Liver (tissue), 8 donors: ENCODE measurements at regions not wholly inside any gene's neighbourhood (a gene's known extent, or its start where the extent isn't known, plus 50 kb on each side); places are given as distances from the start of the nearest gene placed in this dataset.

ENCODE experiments used
- DNase-seq: peaks from one replicate; pipeline ENCODE4 v3.0.0-alpha.2; 2017; ENCODE audit warnings: low spot score
- H3K27ac ChIP-seq, 2 donors: one replicate each; pipeline ENCODE4 v1.7.0; 2013; ENCODE audit warnings: inconsistent platforms in 2 of 2, low read length in 2 of 2, control low read depth in 1 of 2, low read depth in 1 of 2, mild to moderate bottlenecking in 1 of 2
- H3K27me3 ChIP-seq, 4 donors: one replicate each; pipeline versions ENCODE4 v1.6.1 to v1.7.0; 2013; ENCODE audit warnings: low read length in 3 of 4, inconsistent platforms in 1 of 4, mild to moderate bottlenecking in 1 of 4, moderate library complexity in 1 of 4; ENCODE audit not compliant: control insufficient read depth in 4 of 4, insufficient read depth in 4 of 4
- H3K36me3 ChIP-seq, 4 donors: one replicate each; pipeline versions ENCODE4 v1.6.1 to v1.7.0; 2013; ENCODE audit warnings: low read length in 3 of 4, mild to moderate bottlenecking in 3 of 4, low read depth in 1 of 4, moderate library complexity in 1 of 4; ENCODE audit not compliant: control insufficient read depth in 4 of 4, insufficient read depth in 3 of 4
- H3K4me1 ChIP-seq, 4 donors: one replicate each; pipeline versions ENCODE4 v1.6.1 to v1.7.0; 2013; ENCODE audit warnings: low read length in 3 of 4, mild to moderate bottlenecking in 3 of 4, moderate library complexity in 1 of 4; ENCODE audit not compliant: control insufficient read depth in 4 of 4, insufficient read depth in 4 of 4
- H3K4me3 ChIP-seq, 3 donors: one replicate each; pipeline versions ENCODE4 v1.6.1 to v1.7.0; 2013; ENCODE audit warnings: low read length in 3 of 3, control low read depth in 1 of 3, low read depth in 1 of 3, mild to moderate bottlenecking in 1 of 3
- H3K9ac ChIP-seq, 2 donors: one replicate each; pipeline ENCODE4 v1.7.0; 2013; ENCODE audit warnings: low read length in 2 of 2, mild to moderate bottlenecking in 2 of 2, moderate library complexity in 2 of 2, control low read depth in 1 of 2, low read depth in 1 of 2
- H3K9me3 ChIP-seq, 4 donors: one replicate each; pipeline versions ENCODE4 v1.6.1 to v1.7.0; 2013; ENCODE audit warnings: low read length in 3 of 4; ENCODE audit not compliant: control insufficient read depth in 4 of 4
- CTCF ChIP-seq: fragments of 150-350 bp; IDR thresholded peaks from 2 replicates; pipeline ENCODE4 v1.5.1; 2017; ENCODE audit warnings: improper control_type of control experiment, low read depth, low read length; ENCODE audit not compliant: missing input control
- EGR1 ChIP-seq, 2 donors: IDR thresholded peaks; 2 replicates each; pipeline ENCODE4 v1.6.1; 2016 to 2018; ENCODE audit warnings: antibody characterized with exemption in 2 of 2, low read depth in 2 of 2
- FOXA1 ChIP-seq: IDR thresholded peaks from 2 replicates; pipeline ENCODE4 v1.6.1; 2016; ENCODE audit warnings: antibody characterized with exemption
- FOXA2 ChIP-seq: IDR thresholded peaks from 2 replicates; pipeline ENCODE4 v1.6.1; 2016; ENCODE audit warnings: antibody characterized with exemption
- GABPA ChIP-seq, 2 donors: IDR thresholded peaks in 1 of 2; conservative IDR thresholded peaks in 1 of 2; 2 replicates each; pipeline ENCODE4 v1.6.1; 2016; ENCODE audit warnings: antibody characterized with exemption in 2 of 2, mild to moderate bottlenecking in 1 of 2, moderate library complexity in 1 of 2
- HNF4A ChIP-seq, 2 donors: conservative IDR thresholded peaks; 2 replicates each; pipeline ENCODE4 v1.6.1; 2016; ENCODE audit warnings: antibody characterized with exemption in 2 of 2, mild to moderate bottlenecking in 2 of 2
- HNF4G ChIP-seq: IDR thresholded peaks from 2 replicates; pipeline ENCODE4 v1.6.1; 2016; ENCODE audit warnings: antibody characterized with exemption
- JUND ChIP-seq, 2 donors: IDR thresholded peaks; 2 replicates each; pipeline ENCODE4 v1.6.1; 2016; ENCODE audit warnings: antibody characterized with exemption in 2 of 2
- MAX ChIP-seq: IDR thresholded peaks from 2 replicates; pipeline ENCODE4 v1.6.1; 2016; ENCODE audit warnings: antibody characterized with exemption
- NR2F2 ChIP-seq: IDR thresholded peaks from 2 replicates; pipeline ENCODE4 v1.6.1; 2016; ENCODE audit warnings: antibody characterized with exemption
- RAD21 ChIP-seq, 2 donors: IDR thresholded peaks; 2 replicates each; pipeline ENCODE4 v1.6.1; 2016; ENCODE audit warnings: antibody characterized with exemption in 2 of 2, mild to moderate bottlenecking in 2 of 2
- REST ChIP-seq: IDR thresholded peaks from 2 replicates; pipeline ENCODE4 v1.6.1; 2016; ENCODE audit warnings: antibody characterized with exemption, mild to moderate bottlenecking
- RXRA ChIP-seq, 2 donors: IDR thresholded peaks; 2 replicates each; pipeline ENCODE4 v1.6.1; 2017 to 2018; ENCODE audit warnings: antibody characterized with exemption in 2 of 2, mild to moderate bottlenecking in 1 of 2
- SP1 ChIP-seq: IDR thresholded peaks from 2 replicates; pipeline ENCODE4 v1.6.1; 2018; ENCODE audit warnings: antibody characterized with exemption, mild to moderate bottlenecking
- TAF1 ChIP-seq: conservative IDR thresholded peaks from 2 replicates; pipeline ENCODE4 v1.6.1; 2016; ENCODE audit warnings: antibody characterized with exemption, mild to moderate bottlenecking
- YY1 ChIP-seq: IDR thresholded peaks from 2 replicates; pipeline ENCODE4 v1.6.1; 2016; ENCODE audit warnings: antibody characterized with exemption, mild to moderate bottlenecking
- ZBTB33 ChIP-seq: IDR thresholded peaks from 2 replicates; pipeline ENCODE4 v1.6.1; 2016; ENCODE audit warnings: antibody characterized with exemption
- WGBS: extraction: QIAGEN DNeasy Blood & Tissue Kit; methylation state at CpG from one replicate; pipeline ENCODE4 v1.1.7; 2013; 5-methylcytosine and 5-hydroxymethylcytosine counted together
- donor health status: healthy.
- donor health status: healthy.
- donor health status: healthy.
- donor health status: healthy.
- donor health status: healthy.

- Histone ChIP-seq H3K27ac (no peak overlapping the region), H3K4me3 (no peak overlapping the region), H3K36me3 (no peaks in the 10 kb centered on the region), H3K9me3 (peaks cover 0 to 4% (median 0%) of the 10 kb centered on the region in 4 donors), H3K27me3 (no peaks in the 10 kb centered on the region), H3K9ac (no peak overlapping the region), H3K4me1 (no peaks in the 10 kb centered on the region)
- TF ChIP-seq TAF1 (no peak), NR2F2 (no peak), YY1 (no peak), REST (no peak), HNF4G (no peak), RAD21 (IDR thresholded peaks at IDR 0.05) (no peak), ZBTB33 (no peak), HNF4A (conservative IDR thresholded peaks at IDR 0.05) (no peak), FOXA1 (no peak), FOXA2 (no peak), EGR1 (IDR thresholded peaks at IDR 0.05; ENCODE audit: low read depth in 2 of 2) (no peak)
- WGBS, result 70% methylated on average over 2 of the region's 2 CpGs
- DNase-seq, result no peak
These were observed 945.1 kb downstream of the ADGRL3 start for GRCh38 chr4:62145276-62145675.

GRCh38 chr4:62144431-62144830, 944.3 kb downstream of the ADGRL3 start:
- peaks cover 0 to 4% (median 0%) of the 10 kb centered on the region in 4 donors for H3K9me3 ChIP-seq
- 77% methylated on average over 3 of the region's 3 CpGs for WGBS

More at GRCh38 chr4:62144431-62144830, 944.3 kb downstream of the ADGRL3 start:
- no peaks in the 10 kb centered on the region for H3K27me3 ChIP-seq
- H3K9ac ChIP-seq, result no peak overlapping the region
- TF ChIP-seq FOXA1 (no peak), CTCF (no peak), GABPA (IDR thresholded peaks at IDR 0.05 in 1 of 2, conservative IDR thresholded peaks at IDR 0.05 in 1 of 2) (no peak), RAD21 (IDR thresholded peaks at IDR 0.05) (no peak), YY1 (no peak), FOXA2 (no peak), SP1 (no peak), RXRA (IDR thresholded peaks at IDR 0.05) (no peak), JUND (IDR thresholded peaks at IDR 0.05) (no peak), MAX (no peak), TAF1 (no peak), REST (no peak), HNF4G (no peak), EGR1 (IDR thresholded peaks at IDR 0.05; ENCODE audit: low read depth in 2 of 2) (no peak)
- no peak overlapping the region for H3K27ac ChIP-seq
- DNase-seq, result no peak
- H3K4me1 ChIP-seq, result no peaks in the 10 kb centered on the region
- no peaks in the 10 kb centered on the region for H3K36me3 ChIP-seq
- H3K4me3 ChIP-seq, result no peak overlapping the region
